ENCODE measurements at regions not wholly inside any gene's neighbourhood (a gene's known extent, or its start where the extent isn't known, plus 50 kb on each side); places are given as distances from the start of the nearest gene placed in this dataset.

DNA sequence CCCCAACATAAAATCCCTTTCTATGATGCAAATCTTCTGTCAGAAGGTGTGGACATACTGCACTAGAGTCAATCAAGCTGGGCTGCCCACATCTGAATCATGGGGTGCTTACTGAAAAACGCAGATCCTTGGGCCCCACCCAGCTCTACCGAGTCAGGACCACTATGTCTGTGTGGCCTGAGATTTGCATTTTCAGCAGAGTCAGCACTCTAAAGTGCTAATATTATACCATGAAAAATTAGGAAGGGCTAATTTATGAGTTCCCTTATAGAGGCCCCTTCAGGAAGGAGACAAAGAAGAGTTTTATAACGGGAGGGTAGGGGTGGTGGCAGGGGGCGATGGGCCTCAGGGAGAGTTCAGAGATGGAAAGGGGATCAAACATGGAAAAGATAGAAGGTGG, 163.3 kb upstream of the NABP1 start:
- Histone ChIP-seq H3K4me3 (ENCODE audit: low read depth, low read length) (no peak overlapping the region), H3K36me3 (ENCODE audit: insufficient read depth, low read length) (no peaks in the 10 kb centered on the region), H3K27ac (ENCODE audit: low read depth, low read length) (no peak overlapping the region), H3K79me2 (ENCODE audit: control insufficient read depth, insufficient read depth, low read length, unreplicated experiment) (no peaks in the 10 kb centered on the region), H2AFZ (ENCODE audit: low read length, unreplicated experiment) (no peak overlapping the region), H3K4me1 (ENCODE audit: control insufficient read depth, insufficient read depth, low read length, unreplicated experiment) (no peaks in the 10 kb centered on the region), H3K27me3 (ENCODE audit: insufficient read depth, low read length) (no peaks in the 10 kb centered on the region)

DNA sequence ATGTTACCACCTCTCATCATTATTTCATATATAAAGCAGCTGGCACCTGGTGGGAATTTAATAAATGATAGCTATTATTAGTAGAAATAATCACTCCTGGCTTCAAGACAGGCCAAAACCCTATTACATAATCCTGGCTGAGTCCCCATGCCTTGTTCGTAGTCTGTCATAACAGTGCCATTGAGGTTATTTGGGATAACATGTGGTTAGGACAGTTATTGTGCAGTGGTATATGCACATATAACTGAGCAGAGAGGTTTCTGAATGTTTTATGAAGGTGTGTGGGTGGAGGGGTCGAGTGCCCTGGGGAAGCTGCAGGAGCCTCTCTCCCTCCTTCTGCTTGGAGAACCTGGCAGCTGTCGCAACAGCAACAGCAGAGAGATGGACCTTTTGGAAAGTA, 162.4 kb upstream of the NABP1 start:
- no peaks in the 10 kb centered on the region for H3K4me1 ChIP-seq (ENCODE audit: control insufficient read depth, insufficient read depth, low read length, unreplicated experiment)
- no peaks in the 10 kb centered on the region for H3K27me3 ChIP-seq (ENCODE audit: insufficient read depth, low read length)
- no peak overlapping the region for H2AFZ ChIP-seq (ENCODE audit: low read length, unreplicated experiment)
- no peaks in the 10 kb centered on the region for H3K79me2 ChIP-seq (ENCODE audit: control insufficient read depth, insufficient read depth, low read length, unreplicated experiment)
- H3K4me3 ChIP-seq (ENCODE audit: low read depth, low read length) = no peak overlapping the region
- H3K36me3 ChIP-seq (ENCODE audit: insufficient read depth, low read length) = no peaks in the 10 kb centered on the region
- H3K27ac ChIP-seq (ENCODE audit: low read depth, low read length) = no peak overlapping the region

DNA sequence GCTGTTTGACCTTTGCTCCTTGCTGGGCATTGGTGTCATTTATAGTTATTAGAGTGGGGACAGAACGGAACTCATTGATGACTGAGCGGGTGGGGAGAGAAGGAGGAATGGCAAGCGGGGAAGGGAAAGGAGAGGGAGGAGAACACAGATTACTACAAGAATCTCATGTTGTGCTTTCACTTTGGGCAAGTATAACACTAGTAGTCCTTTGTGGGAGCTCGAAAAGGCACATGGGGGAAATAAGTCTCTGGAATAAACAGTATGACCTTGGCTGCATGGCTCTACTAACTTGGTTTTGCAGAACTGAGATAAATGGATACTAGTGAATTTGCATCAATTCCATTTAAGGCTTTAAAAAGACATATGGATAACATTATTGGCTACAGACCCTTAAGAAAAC, 161.7 kb upstream of the NABP1 start:
- Histone ChIP-seq H3K4me3 (ENCODE audit: low read depth, low read length) (no peak overlapping the region), H3K27ac (ENCODE audit: low read depth, low read length) (no peak overlapping the region), H3K4me1 (ENCODE audit: control insufficient read depth, insufficient read depth, low read length, unreplicated experiment) (no peaks in the 10 kb centered on the region), H2AFZ (ENCODE audit: low read length, unreplicated experiment) (peak overlapping the region; percentile 57), H3K36me3 (ENCODE audit: insufficient read depth, low read length) (no peaks in the 10 kb centered on the region), H3K79me2 (ENCODE audit: control insufficient read depth, insufficient read depth, low read length, unreplicated experiment) (no peaks in the 10 kb centered on the region), H3K27me3 (ENCODE audit: insufficient read depth, low read length) (no peaks in the 10 kb centered on the region)

DNA sequence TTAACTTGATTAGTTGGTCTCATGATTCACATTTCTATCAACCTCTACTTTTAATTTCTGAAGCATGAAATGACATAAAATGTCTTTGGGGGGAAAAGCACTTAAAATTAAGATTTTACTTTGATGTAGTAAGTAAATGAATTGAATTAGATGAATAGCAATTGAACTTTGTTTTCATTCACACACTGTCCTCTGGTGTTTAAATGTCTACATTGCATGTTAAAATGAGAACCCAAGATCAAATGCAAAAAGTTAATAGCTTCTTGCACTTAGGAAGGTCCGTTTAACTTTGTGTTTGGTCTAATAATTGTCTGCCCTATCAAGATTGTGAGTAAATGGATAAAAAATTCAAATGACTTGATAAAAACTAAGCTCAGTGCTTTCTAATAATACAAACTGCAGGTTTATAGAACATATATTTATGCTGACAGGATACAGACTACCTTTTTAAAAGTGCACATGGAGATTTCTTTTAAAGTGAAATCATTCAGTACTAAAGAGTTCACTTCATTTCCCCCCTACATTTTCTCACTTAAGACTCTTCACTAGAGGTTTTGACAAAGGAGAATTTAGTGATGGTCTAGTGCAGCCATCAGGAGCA, 156.2 kb upstream of the NABP1 start:
- peak overlapping the region; percentile 51 for H2AFZ ChIP-seq (ENCODE audit: low read length, unreplicated experiment)
- no peaks in the 10 kb centered on the region for H3K4me1 ChIP-seq (ENCODE audit: control insufficient read depth, insufficient read depth, low read length, unreplicated experiment)

DNA sequence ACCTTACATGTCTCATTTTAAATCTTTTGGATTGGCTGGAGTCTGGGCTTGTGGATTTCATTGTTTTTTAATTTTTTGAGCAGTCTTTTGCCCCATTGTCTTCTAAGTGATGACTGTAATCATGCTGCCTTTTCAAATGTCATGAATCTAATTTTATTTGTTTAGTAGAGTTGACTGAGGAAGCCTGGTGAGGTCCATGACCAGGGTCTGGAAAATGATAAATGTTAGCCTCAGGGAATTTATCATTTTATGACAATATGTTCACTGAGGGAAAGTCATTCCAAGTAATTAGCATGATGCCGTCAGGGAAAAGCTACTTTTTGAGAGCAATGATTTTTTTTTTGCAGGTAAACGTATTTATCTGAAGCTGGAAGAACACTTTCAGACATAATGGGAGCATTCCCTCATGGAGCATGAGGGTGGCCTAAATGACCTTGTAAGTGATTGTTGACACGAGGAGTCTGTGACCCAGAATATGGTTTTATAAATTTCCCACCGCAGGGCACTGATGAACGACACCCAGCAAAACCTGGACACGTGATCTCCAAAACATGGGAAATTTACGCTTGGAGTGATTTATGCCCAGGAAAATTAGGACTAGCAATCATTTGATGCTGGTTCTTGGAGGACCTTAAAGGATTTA, 155.3 kb upstream of the NABP1 start:
- H3K79me2 ChIP-seq (ENCODE audit: control insufficient read depth, insufficient read depth, low read length, unreplicated experiment) = no peaks in the 10 kb centered on the region
- no peaks in the 10 kb centered on the region for H3K27me3 ChIP-seq (ENCODE audit: insufficient read depth, low read length)
- no peak overlapping the region for H3K27ac ChIP-seq (ENCODE audit: low read depth, low read length)
- no peak overlapping the region for H2AFZ ChIP-seq (ENCODE audit: low read length, unreplicated experiment)
- no peaks in the 10 kb centered on the region for H3K36me3 ChIP-seq (ENCODE audit: insufficient read depth, low read length)
- no peak overlapping the region for H3K4me3 ChIP-seq (ENCODE audit: low read depth, low read length)
- H3K4me1 ChIP-seq (ENCODE audit: control insufficient read depth, insufficient read depth, low read length, unreplicated experiment) = no peaks in the 10 kb centered on the region

More for the DNA sequence above, 156.2 kb upstream of the NABP1 start:
- Histone ChIP-seq H3K79me2 (ENCODE audit: control insufficient read depth, insufficient read depth, low read length, unreplicated experiment) (no peaks in the 10 kb centered on the region), H3K27me3 (ENCODE audit: insufficient read depth, low read length) (no peaks in the 10 kb centered on the region), H3K36me3 (ENCODE audit: insufficient read depth, low read length) (no peaks in the 10 kb centered on the region), H3K4me3 (ENCODE audit: low read depth, low read length) (no peak overlapping the region), H3K27ac (ENCODE audit: low read depth, low read length) (no peak overlapping the region)

DNA sequence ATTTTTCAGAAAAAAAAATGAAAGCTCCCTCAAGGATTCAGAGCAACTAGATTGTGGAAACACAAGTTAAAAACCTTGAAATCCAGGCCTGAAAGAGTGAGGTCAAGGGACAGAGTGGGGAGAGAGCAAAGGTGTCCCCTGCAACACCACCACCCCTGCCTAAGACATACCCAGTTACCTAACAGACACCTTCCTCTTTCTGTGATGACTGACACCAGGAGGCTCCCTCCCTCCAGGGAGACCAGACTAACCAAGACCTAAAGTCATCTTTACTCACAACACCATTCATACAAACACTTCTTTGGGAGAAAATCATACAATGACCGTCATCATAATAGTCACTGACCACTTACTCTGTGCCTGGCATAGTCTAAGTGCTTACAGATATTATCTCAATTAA, 151.8 kb upstream of the NABP1 start:
- H2AFZ ChIP-seq (ENCODE audit: low read length, unreplicated experiment) = no peak overlapping the region
- no peak overlapping the region for H3K27ac ChIP-seq (ENCODE audit: low read depth, low read length)
- H3K4me1 ChIP-seq (ENCODE audit: control insufficient read depth, insufficient read depth, low read length, unreplicated experiment) = no peaks in the 10 kb centered on the region
- no peaks in the 10 kb centered on the region for H3K27me3 ChIP-seq (ENCODE audit: insufficient read depth, low read length)
- no peaks in the 10 kb centered on the region for H3K36me3 ChIP-seq (ENCODE audit: insufficient read depth, low read length)
- H3K79me2 ChIP-seq (ENCODE audit: control insufficient read depth, insufficient read depth, low read length, unreplicated experiment) = no peaks in the 10 kb centered on the region
- H3K4me3 ChIP-seq (ENCODE audit: low read depth, low read length) = no peak overlapping the region

DNA sequence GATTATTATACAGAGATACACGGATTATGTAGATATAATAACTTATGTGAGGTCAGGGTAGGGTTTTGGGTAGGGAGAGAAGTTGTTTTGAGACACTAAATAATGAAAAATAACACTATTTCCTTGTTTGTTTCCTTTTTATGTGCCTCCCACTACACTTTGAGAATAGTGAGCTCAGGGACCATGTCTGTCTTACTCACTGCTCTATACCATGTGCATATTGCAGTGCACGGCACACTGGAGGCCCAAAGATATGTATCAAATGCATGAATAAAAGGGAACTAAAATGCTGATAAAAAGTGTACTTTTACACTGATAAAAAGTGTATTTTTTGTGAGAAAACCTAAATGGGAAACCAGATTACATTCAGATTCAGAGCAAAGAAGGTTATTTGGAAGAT, 151.4 kb upstream of the NABP1 start:
- no peak overlapping the region for H3K27ac ChIP-seq (ENCODE audit: low read depth, low read length)
- no peaks in the 10 kb centered on the region for H3K36me3 ChIP-seq (ENCODE audit: insufficient read depth, low read length)
- H3K4me1 ChIP-seq (ENCODE audit: control insufficient read depth, insufficient read depth, low read length, unreplicated experiment) = no peaks in the 10 kb centered on the region
- no peaks in the 10 kb centered on the region for H3K27me3 ChIP-seq (ENCODE audit: insufficient read depth, low read length)
- no peak overlapping the region for H3K4me3 ChIP-seq (ENCODE audit: low read depth, low read length)
- H2AFZ ChIP-seq (ENCODE audit: low read length, unreplicated experiment) = no peak overlapping the region
- no peaks in the 10 kb centered on the region for H3K79me2 ChIP-seq (ENCODE audit: control insufficient read depth, insufficient read depth, low read length, unreplicated experiment)

DNA sequence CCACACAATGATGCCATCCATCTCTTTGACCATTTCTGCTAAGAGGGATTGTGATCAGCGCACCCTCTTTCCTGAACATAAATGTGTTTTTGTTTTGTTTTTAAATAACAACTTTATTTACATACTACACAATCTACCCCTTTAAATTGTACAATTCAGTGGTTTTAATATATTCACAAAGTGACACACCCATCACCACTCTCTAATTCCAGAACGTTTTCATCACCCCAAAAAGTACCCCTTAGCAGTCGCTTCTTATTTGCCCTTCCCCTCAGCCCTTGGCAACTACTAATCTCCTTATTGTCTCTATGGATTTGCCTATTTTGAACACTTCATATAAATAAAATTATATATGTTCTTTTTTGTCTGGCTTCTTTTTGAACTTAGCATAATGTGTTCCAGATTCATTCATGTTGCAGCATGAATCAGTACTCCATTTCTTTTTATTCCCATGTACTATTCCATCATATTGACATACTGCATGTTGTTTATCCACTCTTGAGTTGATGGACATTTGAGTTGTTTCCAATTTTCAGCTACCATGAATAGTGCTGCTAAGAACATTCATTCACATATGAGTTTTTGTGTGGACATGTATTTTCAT, 150.9 kb upstream of the NABP1 start:
- Histone ChIP-seq H3K79me2 (ENCODE audit: control insufficient read depth, insufficient read depth, low read length, unreplicated experiment) (no peaks in the 10 kb centered on the region), H2AFZ (ENCODE audit: low read length, unreplicated experiment) (no peak overlapping the region), H3K27me3 (ENCODE audit: insufficient read depth, low read length) (no peaks in the 10 kb centered on the region), H3K36me3 (ENCODE audit: insufficient read depth, low read length) (no peaks in the 10 kb centered on the region), H3K4me1 (ENCODE audit: control insufficient read depth, insufficient read depth, low read length, unreplicated experiment) (no peaks in the 10 kb centered on the region), H3K27ac (ENCODE audit: low read depth, low read length) (no peak overlapping the region), H3K4me3 (ENCODE audit: low read depth, low read length) (no peak overlapping the region)

DNA sequence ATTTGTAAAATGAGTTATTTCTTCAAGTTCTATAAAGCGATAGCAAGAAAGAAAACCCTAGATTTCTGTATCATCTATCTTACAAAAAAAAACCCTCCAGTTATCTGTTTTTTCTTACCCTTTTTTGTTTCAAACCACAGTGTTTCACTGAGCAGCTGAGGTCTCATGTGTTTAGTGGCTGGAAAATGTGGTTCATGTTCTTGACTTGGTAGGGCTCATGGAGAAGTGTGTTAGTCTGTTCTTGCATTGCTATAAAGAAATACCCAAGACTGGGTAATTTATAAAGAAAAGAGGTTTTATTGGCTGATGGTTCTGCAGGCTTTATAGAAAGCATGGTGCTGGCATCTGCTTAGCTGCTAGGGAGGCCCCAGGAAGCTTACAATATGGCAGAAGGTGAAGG, 147.3 kb upstream of the NABP1 start:
- Histone ChIP-seq H3K36me3 (ENCODE audit: insufficient read depth, low read length) (no peaks in the 10 kb centered on the region), H3K4me3 (ENCODE audit: low read depth, low read length) (no peak overlapping the region), H3K27me3 (ENCODE audit: insufficient read depth, low read length) (no peaks in the 10 kb centered on the region), H3K79me2 (ENCODE audit: control insufficient read depth, insufficient read depth, low read length, unreplicated experiment) (no peaks in the 10 kb centered on the region), H2AFZ (ENCODE audit: low read length, unreplicated experiment) (no peak overlapping the region), H3K4me1 (ENCODE audit: control insufficient read depth, insufficient read depth, low read length, unreplicated experiment) (no peaks in the 10 kb centered on the region), H3K27ac (ENCODE audit: low read depth, low read length) (no peak overlapping the region)

DNA sequence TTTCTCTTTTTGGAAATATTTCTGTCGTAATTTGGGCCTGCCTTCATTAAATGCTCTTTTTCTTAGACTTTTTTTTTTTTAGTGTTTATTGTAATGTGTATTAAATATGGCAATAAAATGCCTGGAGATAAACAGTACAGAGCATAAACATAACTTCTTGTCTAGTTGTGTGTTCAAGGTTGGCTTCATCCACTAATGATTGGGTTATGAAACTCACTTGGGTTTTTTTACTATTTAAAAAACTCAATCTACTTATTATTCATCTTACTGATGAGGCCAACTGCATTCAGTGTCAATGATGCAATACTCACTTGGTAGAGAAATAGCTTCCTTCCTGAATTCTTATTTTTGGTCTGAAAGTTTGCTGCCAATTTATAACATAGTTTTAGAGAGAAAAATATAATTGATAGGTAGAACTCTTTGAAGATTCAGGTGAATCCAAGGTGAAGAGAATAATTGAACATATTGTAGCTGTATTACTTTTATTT, 144.2 kb upstream of the NABP1 start:
- H3K36me3 ChIP-seq (ENCODE audit: insufficient read depth, low read length) = no peaks in the 10 kb centered on the region
- H3K27me3 ChIP-seq (ENCODE audit: insufficient read depth, low read length) = no peaks in the 10 kb centered on the region
- no peaks in the 10 kb centered on the region for H3K4me1 ChIP-seq (ENCODE audit: control insufficient read depth, insufficient read depth, low read length, unreplicated experiment)
- no peak overlapping the region for H3K4me3 ChIP-seq (ENCODE audit: low read depth, low read length)
- H3K79me2 ChIP-seq (ENCODE audit: control insufficient read depth, insufficient read depth, low read length, unreplicated experiment) = no peaks in the 10 kb centered on the region
- no peak overlapping the region for H2AFZ ChIP-seq (ENCODE audit: low read length, unreplicated experiment)
- H3K27ac ChIP-seq (ENCODE audit: low read depth, low read length) = no peak overlapping the region

DNA sequence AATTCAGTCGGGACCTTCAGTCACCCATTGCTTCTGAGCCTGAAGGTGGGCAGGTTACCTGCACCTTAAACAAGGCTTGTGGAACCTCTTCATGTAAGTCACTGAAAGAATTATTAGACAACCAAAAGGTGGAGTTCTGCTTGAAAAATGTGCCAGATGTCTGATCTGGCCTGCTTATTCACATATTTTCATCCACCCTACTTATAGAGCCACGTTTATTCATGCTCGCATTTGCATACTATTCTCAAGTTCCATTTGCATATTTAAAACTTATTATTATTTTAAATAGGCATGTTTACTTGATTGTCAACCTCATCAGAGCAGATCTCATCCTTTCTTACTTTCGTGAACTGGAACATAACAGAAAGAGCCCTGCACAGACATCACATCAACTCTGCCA, 140.0 kb upstream of the NABP1 start:
- Histone ChIP-seq H3K36me3 (ENCODE audit: insufficient read depth, low read length) (no peaks in the 10 kb centered on the region), H3K27me3 (ENCODE audit: insufficient read depth, low read length) (no peaks in the 10 kb centered on the region), H3K27ac (ENCODE audit: low read depth, low read length) (no peak overlapping the region), H3K79me2 (ENCODE audit: control insufficient read depth, insufficient read depth, low read length, unreplicated experiment) (no peaks in the 10 kb centered on the region), H3K4me1 (ENCODE audit: control insufficient read depth, insufficient read depth, low read length, unreplicated experiment) (no peaks in the 10 kb centered on the region), H3K4me3 (ENCODE audit: low read depth, low read length) (no peak overlapping the region), H2AFZ (ENCODE audit: low read length, unreplicated experiment) (no peak overlapping the region)
